C4-2B (cell line): ENCODE measurements at regions not wholly inside any gene's neighbourhood (a gene's known extent, or its start where the extent isn't known, plus 50 kb on each side); places are given as distances from the start of the nearest gene placed in this dataset.

Source experiments
- H3K27ac ChIP-seq: fragments of 450-650 bp; 2 replicates; pipeline ENCODE4 v1.5.1; 2017
- CTCF ChIP-seq: fragments of 450-650 bp; conservative IDR thresholded peaks from 2 replicates; pipeline ENCODE4 v1.5.1; 2017; ENCODE audit warnings: mild to moderate bottlenecking
- ZFX ChIP-seq: fragments of 450-650 bp; IDR thresholded peaks from 2 replicates; pipeline ENCODE4 v1.6.1; 2017

GRCh38 chr22:48844056-48844675, 983.5 kb downstream of the BRD1 start:
- TF ChIP-seq ZFX (no peak), CTCF (no peak)
- no peak overlapping the region for H3K27ac ChIP-seq

GRCh38 chr22:48843640-48844039, 984.0 kb downstream of the BRD1 start:
- TF ChIP-seq ZFX (no peak), CTCF (no peak)
- no peak overlapping the region for H3K27ac ChIP-seq

DNA sequence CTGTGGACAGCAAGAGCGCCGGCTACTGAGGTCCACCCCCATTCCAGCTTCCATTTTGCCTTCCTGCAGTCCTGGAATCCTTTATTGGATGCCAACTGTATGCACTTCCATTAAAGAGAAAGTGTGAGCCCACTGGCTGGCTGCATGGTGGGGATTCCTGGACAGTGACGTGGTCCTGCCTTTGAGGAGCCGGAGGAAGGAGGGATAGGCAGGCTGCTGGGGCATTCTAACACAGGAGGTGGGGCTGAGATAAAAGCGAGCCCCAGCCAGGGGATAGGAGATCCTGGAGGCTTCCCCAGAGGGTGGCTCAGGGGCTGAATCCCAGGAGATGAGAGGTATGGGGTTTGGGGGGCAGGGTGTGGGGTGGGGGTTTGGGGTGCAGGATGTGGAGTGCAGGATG, 984.7 kb downstream of the BRD1 start:
- TF ChIP-seq ZFX: no peak
- no peak for TF ChIP-seq CTCF
- H3K27ac ChIP-seq: no peak overlapping the region

GRCh38 chr22:48842583-48842945, 985.1 kb downstream of the BRD1 start:
- no peak for TF ChIP-seq CTCF
- TF ChIP-seq ZFX: no peak
- no peak overlapping the region for H3K27ac ChIP-seq

DNA sequence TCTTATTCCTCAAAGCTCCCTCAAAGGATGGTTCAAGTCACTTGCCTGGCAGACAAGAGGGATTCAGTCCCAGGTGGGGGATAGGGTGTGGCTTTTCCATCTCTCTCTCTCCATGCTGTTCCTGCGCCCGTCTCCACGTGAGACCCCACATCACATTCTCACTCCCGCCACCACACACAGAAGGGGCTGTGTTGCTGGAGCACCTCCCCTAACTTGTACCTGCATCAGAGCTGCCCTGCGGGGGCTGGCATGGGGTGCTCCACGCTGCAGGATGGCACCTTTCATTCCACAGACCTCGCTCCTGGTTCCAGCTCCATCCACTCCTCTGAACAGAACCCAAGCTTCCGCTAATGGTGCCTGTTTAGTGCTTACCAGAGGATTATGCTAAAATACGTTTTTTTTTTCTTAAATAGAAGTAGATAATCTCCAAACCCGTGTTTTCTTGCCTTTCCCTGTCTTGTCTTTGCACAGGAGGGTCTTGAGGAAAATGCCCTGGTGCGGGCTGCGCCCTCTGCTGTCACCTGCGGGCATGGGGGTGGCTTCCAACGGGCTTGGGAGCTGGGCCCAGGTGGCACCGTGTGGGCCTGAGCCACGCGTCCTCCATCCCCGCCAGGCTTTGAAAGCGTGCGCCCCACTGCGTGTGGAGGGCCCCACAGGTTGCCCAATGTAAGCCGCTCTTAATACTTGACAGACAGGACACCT, 985.6 kb downstream of the BRD1 start:
- TF ChIP-seq ZFX: no peak
- no peak overlapping the region for H3K27ac ChIP-seq

DNA sequence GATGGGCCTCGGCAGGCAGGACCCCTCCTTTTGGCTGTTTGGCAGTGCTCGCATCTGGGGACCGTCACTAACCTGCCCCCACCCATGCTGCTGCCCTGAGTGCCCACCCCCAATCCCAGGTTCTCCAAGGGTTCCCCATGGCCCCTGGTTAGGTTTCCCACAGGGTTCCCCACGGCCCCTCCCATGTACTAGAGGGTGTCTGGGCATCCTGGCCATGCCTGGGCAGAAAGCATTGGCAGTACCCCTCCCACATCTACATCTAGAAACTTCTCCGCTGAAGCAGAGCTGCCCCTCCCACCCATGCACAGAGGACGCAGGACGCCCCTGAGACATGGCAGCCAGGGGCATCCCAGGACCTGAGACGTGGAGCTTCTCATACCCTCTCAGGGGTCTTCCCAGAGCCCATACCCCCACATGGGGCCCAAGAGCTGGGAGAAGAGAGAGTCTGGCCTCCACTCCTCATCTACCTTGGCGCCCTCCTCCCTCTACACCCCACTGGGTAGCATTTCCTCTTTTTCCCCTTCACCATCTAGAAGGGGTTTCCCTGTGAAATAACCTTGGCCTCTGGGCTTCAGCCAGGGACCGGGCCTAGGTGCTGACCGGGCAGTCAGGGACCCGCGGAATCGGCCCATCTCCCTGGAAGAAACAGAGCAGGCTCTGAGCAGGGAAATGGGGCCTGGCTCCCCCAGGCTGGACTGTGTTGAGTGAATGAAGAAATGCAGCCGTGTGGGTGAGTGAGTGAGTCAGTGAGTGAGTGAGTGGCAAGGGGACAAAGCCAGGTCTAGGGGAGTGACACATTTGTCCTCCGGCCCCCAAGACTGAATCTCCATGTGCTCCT, 987.3 kb downstream of the BRD1 start:
- TF ChIP-seq CTCF (no peak), ZFX (no peak)
- H3K27ac ChIP-seq: no peak overlapping the region

GRCh38 chr22:48838846-48839730, 988.6 kb downstream of the BRD1 start:
- TF ChIP-seq ZFX (no peak), CTCF (no peak)

More at GRCh38 chr22:48838846-48839730, 988.6 kb downstream of the BRD1 start:
- no peak overlapping the region for H3K27ac ChIP-seq
